ENCODE measurements at regions not wholly inside any gene's neighbourhood (a gene's known extent, or its start where the extent isn't known, plus 50 kb on each side); places are given as distances from the start of the nearest gene placed in this dataset.

DNA sequence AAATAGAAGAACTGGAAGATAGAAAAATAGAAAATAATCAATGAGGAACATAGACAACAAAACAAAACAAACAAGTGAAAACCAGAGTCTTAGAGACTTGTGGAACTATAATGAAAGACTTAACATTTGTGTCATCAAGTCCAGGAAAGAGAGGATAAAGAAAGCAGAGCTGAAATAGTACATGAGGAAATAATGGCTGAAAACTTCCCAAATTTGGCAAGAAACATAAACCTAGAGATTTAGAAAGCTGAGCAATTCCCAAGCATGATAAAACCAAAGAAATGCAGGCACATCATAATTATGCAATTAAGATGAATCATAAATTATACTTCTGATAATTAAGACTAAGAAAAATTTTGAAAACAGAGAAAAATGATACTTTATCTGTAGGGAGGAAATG lies 614.5 kb downstream of the ETS1 start:
- no peaks in the 10 kb centered on the region for H4K20me1 ChIP-seq (ENCODE audit: insufficient read depth, low read length)
- BruUV-seq (replicated peaks), result no TSS peak
- H3K36me3 ChIP-seq (ENCODE audit: insufficient read depth, low read length), result no peaks in the 10 kb centered on the region
- intact Hi-C loops (cut with micrococcal nuclease; ENCODE audit: unreplicated experiment), result no loop called here
- no peak overlapping the region for H3K4me2 ChIP-seq (ENCODE audit: low read length)
- H3K79me2 ChIP-seq (ENCODE audit: insufficient read depth, low read depth, low read length), result no peaks in the 10 kb centered on the region
- H3K27ac ChIP-seq (ENCODE audit: low read depth, low read length, poor library complexity, severe bottlenecking), result no peak overlapping the region
- no peaks in the 10 kb centered on the region for H3K9me2 ChIP-seq (ENCODE audit: insufficient read depth, low read length)
- no peak for DNase-seq (ENCODE audit: low spot score)
- no peak overlapping the region for H3K4me3 ChIP-seq (ENCODE audit: low read depth, low read length, poor library complexity, severe bottlenecking)
- TF ChIP-seq EZH2phosphoT487 (IDR thresholded peaks at IDR 0.05; ENCODE audit: borderline replicate concordance, low read depth, low read length), result no peak
- TF ChIP-seq, protein P1, sequence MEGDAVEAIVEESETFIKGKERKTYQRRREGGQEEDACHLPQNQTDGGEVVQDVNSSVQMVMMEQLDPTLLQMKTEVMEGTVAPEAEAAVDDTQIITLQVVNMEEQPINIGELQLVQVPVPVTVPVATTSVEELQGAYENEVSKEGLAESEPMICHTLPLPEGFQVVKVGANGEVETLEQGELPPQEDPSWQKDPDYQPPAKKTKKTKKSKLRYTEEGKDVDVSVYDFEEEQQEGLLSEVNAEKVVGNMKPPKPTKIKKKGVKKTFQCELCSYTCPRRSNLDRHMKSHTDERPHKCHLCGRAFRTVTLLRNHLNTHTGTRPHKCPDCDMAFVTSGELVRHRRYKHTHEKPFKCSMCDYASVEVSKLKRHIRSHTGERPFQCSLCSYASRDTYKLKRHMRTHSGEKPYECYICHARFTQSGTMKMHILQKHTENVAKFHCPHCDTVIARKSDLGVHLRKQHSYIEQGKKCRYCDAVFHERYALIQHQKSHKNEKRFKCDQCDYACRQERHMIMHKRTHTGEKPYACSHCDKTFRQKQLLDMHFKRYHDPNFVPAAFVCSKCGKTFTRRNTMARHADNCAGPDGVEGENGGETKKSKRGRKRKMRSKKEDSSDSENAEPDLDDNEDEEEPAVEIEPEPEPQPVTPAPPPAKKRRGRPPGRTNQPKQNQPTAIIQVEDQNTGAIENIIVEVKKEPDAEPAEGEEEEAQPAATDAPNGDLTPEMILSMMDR (conservative IDR thresholded peaks at IDR 0.05; ENCODE audit: low read length), result no peak
- no peaks in the 10 kb centered on the region for H3K9me3 ChIP-seq (ENCODE audit: low read length)
- no peaks in the 10 kb centered on the region for H3K4me1 ChIP-seq (ENCODE audit: insufficient read depth, low read length, poor library complexity, severe bottlenecking)
- POLR2A ChIA-PET, result no interaction called here
- H2AFZ ChIP-seq (ENCODE audit: low read length), result no peak overlapping the region
- CTCF ChIA-PET (ENCODE audit: unreplicated experiment), result no interaction called here

DNA sequence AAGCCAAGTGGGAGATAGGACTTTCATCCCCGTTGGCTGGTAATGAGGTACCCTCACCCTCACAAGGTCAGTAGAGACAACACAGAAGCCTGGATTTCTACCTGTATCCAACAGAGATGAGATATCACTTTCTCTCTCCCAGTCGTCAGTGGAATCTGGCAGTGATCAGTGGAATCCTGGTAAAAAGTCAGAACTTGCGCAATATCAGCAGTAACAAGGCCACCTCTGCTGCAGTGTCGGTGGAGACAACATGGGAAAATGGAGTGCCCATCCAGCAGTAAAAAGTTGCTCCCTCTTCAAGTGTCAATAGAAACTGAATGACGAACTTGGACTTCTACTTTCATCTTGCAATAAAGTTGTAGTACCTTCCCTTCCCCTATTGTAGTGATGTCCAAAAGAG lies 615.9 kb downstream of the ETS1 start:
- intact Hi-C loops (cut with micrococcal nuclease; ENCODE audit: unreplicated experiment), result no loop called here
- no peaks in the 10 kb centered on the region for H3K9me2 ChIP-seq (ENCODE audit: insufficient read depth, low read length)
- no peaks in the 10 kb centered on the region for H3K36me3 ChIP-seq (ENCODE audit: insufficient read depth, low read length)
- no peak for TF ChIP-seq EZH2phosphoT487 (IDR thresholded peaks at IDR 0.05; ENCODE audit: borderline replicate concordance, low read depth, low read length)
- TF ChIP-seq, protein P1 (conservative IDR thresholded peaks at IDR 0.05; ENCODE audit: low read length), result no peak
- no peak for DNase-seq (ENCODE audit: low spot score)
- CTCF ChIA-PET (ENCODE audit: unreplicated experiment), result no interaction called here
- no peak overlapping the region for H3K4me2 ChIP-seq (ENCODE audit: low read length)
- POLR2A ChIA-PET, result no interaction called here
- no peak overlapping the region for H2AFZ ChIP-seq (ENCODE audit: low read length)
- no TSS peak for BruUV-seq (replicated peaks)
- no peak overlapping the region for H3K4me3 ChIP-seq (ENCODE audit: low read depth, low read length, poor library complexity, severe bottlenecking)
- H3K27ac ChIP-seq (ENCODE audit: low read depth, low read length, poor library complexity, severe bottlenecking), result no peak overlapping the region
- H3K9me3 ChIP-seq (ENCODE audit: low read length), result no peaks in the 10 kb centered on the region
- no peaks in the 10 kb centered on the region for H3K4me1 ChIP-seq (ENCODE audit: insufficient read depth, low read length, poor library complexity, severe bottlenecking)
- H4K20me1 ChIP-seq (ENCODE audit: insufficient read depth, low read length), result no peaks in the 10 kb centered on the region
- H3K79me2 ChIP-seq (ENCODE audit: insufficient read depth, low read depth, low read length), result no peaks in the 10 kb centered on the region

DNA sequence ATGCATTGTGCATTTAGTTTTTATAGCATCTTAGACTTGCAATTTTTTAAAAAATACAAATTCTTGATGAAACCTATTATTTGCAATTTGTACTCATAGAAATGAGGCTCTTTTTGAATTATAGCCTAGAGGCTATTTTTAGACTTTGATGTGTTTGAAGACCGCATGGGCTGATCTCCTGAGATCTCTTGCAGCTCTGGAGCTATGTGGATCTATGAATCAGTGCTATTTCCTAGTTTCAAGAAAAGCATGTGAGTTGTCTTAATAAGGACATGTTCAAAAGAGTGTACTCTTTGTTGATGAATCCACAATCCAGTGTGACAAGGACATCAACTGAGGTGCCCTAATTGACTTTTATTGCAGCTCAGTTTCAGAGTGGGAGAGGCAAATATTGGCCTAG lies 620.5 kb downstream of the ETS1 start:
- Histone ChIP-seq H4K20me1 (ENCODE audit: insufficient read depth, low read length) (no peaks in the 10 kb centered on the region), H3K79me2 (ENCODE audit: insufficient read depth, low read depth, low read length) (no peaks in the 10 kb centered on the region), H3K36me3 (ENCODE audit: insufficient read depth, low read length) (no peaks in the 10 kb centered on the region), H3K27ac (ENCODE audit: low read depth, low read length, poor library complexity, severe bottlenecking) (no peak overlapping the region), H3K4me2 (ENCODE audit: low read length) (no peak overlapping the region), H3K9me3 (ENCODE audit: low read length) (no peaks in the 10 kb centered on the region), H2AFZ (ENCODE audit: low read length) (no peak overlapping the region), H3K4me3 (ENCODE audit: low read depth, low read length, poor library complexity, severe bottlenecking) (no peak overlapping the region), H3K9me2 (ENCODE audit: insufficient read depth, low read length) (no peaks in the 10 kb centered on the region), H3K4me1 (ENCODE audit: insufficient read depth, low read length, poor library complexity, severe bottlenecking) (no peaks in the 10 kb centered on the region)
- ChIA-PET CTCF (ENCODE audit: unreplicated experiment) (no interaction called here), POLR2A (no interaction called here)
- intact Hi-C loops (cut with micrococcal nuclease; ENCODE audit: unreplicated experiment), result no loop called here
- no peak for DNase-seq (ENCODE audit: low spot score)
- no peak for TF ChIP-seq EZH2phosphoT487 (IDR thresholded peaks at IDR 0.05; ENCODE audit: borderline replicate concordance, low read depth, low read length)
- TF ChIP-seq, protein P1 (conservative IDR thresholded peaks at IDR 0.05; ENCODE audit: low read length), result no peak
- no TSS peak for BruUV-seq (replicated peaks)
